ENCODE measurements at regions not wholly inside any gene's neighbourhood (a gene's known extent, or its start where the extent isn't known, plus 50 kb on each side); places are given as distances from the start of the nearest gene placed in this dataset.

DNA sequence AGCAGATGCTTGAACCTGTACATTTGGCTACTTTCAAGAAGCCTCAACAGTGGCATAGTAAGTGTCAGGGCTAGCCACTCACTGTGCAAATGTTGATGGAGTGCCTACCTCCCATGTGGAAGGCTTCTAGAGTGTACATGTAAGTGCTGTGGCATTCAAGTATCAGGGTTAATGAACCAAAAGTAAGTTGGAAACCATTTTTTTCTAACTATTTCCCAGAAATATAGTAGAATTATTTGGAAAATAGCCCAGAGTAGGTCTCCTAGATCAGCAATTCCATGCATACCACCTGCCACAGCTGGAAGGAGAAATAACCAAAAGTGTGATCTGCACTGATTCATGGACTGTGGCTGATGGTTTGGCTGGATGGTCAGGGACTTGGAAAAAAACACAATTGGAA lies 53.3 kb downstream of the FOXD1 start:
- no peak for DNase-seq (ENCODE audit: low read depth in 3 of 3, low spot score in 1 of 3)

DNA sequence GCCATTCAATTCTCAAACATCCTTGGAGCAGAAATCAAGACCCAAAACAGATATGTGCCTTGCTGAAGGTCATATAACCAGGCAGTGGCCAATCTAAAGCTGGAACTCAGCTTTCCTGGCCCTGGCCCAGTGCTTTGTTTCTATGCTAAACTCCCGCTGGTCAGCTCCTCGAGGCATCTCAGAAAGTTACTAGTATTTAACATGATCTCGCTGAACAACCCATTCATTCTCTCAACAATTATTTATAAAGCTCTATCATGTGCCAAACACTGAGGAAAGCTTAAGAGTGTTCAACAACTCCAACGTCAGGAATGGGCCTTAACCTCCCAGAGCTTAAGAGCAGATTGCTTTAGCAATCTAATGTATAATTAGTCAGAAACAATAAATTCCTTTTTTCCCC lies 54.0 kb downstream of the FOXD1 start:
- no peak for DNase-seq (ENCODE audit: low read depth in 3 of 3, low spot score in 1 of 3)

GRCh38 chr5:73393611-73394489 lies 54.7 kb downstream of the FOXD1 start:
- no peak for DNase-seq (ENCODE audit: low read depth in 3 of 3, low spot score in 1 of 3)

DNA sequence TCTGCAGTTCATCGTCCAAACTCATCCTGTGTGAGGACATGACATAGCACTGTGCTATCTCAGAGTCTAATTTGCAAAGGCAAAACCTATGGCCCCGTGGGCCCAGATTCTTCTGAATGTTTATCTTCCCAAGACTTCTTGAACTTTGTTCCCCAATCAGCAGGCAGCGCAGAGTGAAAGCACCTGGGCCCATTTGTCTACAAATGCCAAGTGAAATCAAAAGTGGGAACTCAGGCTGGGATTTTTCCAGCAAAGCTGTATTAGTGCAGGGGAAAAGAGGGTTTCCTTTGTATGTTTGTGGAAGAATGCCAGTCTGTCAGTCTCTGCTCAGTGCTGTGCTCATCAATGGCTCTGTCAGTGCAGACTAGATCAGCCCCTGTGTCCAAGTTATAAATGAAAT lies 55.8 kb downstream of the FOXD1 start:
- DNase-seq (ENCODE audit: low read depth in 3 of 3, low spot score in 1 of 3), result no peak

- no peak for DNase-seq (ENCODE audit: low read depth in 3 of 3, low spot score in 1 of 3)
Measured at GRCh38 chr5:73391441-73391881, 57.1 kb downstream of the FOXD1 start.

- no peak for DNase-seq (ENCODE audit: low read depth in 3 of 3, low spot score in 1 of 3)
Measured at GRCh38 chr5:73390972-73391371, 57.6 kb downstream of the FOXD1 start.

GRCh38 chr5:73388740-73389139 lies 59.8 kb downstream of the FOXD1 start:
- no peak for DNase-seq (ENCODE audit: low read depth in 3 of 3, low spot score in 1 of 3)

DNA sequence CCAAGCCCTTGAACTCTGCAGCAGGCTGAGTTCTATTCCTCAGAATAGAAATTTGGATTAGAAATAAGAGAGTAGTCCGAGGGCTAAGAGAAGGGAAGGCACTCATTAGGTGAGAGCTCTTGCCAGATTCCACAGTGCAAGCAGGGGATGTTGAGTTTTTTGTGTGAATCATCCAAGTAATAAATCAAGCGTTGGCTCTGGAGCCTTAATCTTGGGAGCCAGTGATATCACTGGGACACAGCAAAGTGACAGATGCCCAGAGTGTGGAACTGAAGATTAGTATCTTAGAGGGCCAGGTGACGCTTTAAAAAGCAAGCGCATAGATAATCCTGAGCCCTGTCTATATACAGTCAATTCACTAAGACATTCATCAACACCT lies 60.3 kb downstream of the FOXD1 start:
- DNase-seq (ENCODE audit: low read depth in 3 of 3, low spot score in 1 of 3), result no peak

DNA sequence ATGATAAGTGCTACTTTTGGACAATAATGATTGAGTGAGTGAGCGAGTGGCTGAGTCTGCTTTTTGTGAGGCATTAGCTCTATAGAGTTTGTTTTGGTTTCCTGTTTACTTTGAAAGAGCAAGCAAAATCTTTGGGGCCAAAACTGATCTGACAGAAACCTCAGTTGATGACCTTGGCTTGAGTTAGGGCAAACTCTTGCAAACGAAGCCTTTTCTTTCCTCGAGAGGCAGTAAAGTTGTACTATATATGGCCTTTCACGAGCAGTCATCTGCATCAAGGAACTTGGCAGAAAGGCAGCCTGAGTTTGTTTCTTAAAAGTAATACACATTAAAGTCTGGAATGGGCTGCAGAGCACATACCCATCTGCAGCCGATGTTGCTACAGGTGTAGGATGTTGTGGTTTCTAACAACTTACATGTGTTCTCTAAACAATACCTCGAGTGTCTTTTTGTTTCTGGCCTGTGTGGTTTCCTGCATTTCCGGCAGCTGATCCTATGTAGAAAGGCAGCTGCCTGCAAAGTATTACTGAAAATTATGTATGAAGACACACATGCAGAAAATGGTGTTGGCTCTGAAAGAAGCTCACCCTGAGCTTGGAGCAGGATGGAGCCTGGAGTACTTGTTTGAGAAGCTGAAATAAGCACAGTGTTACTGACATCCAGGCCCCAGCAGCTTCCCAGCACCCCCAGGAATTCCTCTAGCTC lies 60.8 kb downstream of the FOXD1 start:
- DNase-seq (ENCODE audit: low read depth in 3 of 3, low spot score in 1 of 3), result peak in 2 of 3 donors; percentile 7 to 28

GRCh38 chr5:73387149-73387591 lies 61.4 kb downstream of the FOXD1 start:
- DNase-seq (ENCODE audit: low read depth in 3 of 3, low spot score in 1 of 3), result no peak

- no peak for DNase-seq (ENCODE audit: low read depth in 3 of 3, low spot score in 1 of 3)
Measured at GRCh38 chr5:73384861-73385260, 63.7 kb downstream of the FOXD1 start.

GRCh38 chr5:73382401-73382740 lies 66.2 kb downstream of the FOXD1 start:
- DNase-seq (ENCODE audit: low read depth in 3 of 3, low spot score in 1 of 3), result no peak

GRCh38 chr5:73381590-73382400 lies 66.8 kb downstream of the FOXD1 start:
- DNase-seq (ENCODE audit: low read depth in 3 of 3, low spot score in 1 of 3), result no peak

- DNase-seq (ENCODE audit: low read depth in 3 of 3, low spot score in 1 of 3), result no peak
Measured at GRCh38 chr5:73380710-73381589, 67.6 kb downstream of the FOXD1 start.

GRCh38 chr5:73380041-73380440 lies 68.5 kb downstream of the FOXD1 start:
- DNase-seq (ENCODE audit: low read depth in 3 of 3, low spot score in 1 of 3), result no peak

- no peak for DNase-seq (ENCODE audit: low read depth in 3 of 3, low spot score in 1 of 3)
Measured at GRCh38 chr5:73379435-73379834, 69.1 kb downstream of the FOXD1 start.

DNA sequence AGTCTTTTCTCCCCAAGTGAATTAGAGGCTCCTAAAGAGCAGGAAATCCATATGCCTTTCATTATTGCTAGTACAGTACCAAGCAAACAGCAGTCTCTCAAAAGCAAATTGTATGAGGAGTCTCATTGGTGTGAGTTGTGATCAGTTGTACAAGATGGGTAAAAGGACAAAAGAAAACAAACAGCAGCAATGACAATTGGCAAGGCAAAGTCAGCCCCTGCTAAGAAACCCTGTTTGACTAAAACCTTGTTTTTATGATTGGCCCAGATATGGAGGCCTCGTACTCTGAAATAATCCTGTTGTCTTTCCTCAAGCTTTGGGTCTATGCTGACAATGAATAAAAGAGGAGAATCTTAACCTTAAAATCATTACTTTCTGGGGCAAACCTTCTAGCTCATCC lies 69.8 kb downstream of the FOXD1 start:
- no peak for DNase-seq (ENCODE audit: low read depth in 3 of 3, low spot score in 1 of 3)

DNA sequence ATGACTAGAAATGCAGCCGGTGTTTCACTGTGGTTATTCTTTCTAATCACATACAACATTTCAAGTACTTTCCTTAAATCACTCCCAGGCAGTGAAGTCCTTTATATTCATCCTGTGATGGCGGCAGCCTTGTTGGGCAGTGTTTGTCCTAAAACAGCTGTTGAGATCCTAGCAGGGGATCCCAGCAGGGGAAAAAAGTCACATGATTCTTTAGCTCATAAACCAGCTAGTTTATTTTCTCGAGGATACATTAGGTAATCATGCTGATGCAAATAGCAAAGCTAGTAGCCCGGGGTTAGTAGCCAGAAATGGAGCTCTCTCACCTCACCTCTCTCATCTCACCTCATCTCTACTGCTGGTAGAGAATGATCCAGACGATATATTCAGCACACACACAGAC lies 70.5 kb downstream of the FOXD1 start:
- DNase-seq (ENCODE audit: low read depth in 3 of 3, low spot score in 1 of 3), result no peak

- no peak for DNase-seq (ENCODE audit: low read depth in 3 of 3, low spot score in 1 of 3)
Measured at GRCh38 chr5:73376618-73377170, 71.9 kb downstream of the FOXD1 start.

DNA sequence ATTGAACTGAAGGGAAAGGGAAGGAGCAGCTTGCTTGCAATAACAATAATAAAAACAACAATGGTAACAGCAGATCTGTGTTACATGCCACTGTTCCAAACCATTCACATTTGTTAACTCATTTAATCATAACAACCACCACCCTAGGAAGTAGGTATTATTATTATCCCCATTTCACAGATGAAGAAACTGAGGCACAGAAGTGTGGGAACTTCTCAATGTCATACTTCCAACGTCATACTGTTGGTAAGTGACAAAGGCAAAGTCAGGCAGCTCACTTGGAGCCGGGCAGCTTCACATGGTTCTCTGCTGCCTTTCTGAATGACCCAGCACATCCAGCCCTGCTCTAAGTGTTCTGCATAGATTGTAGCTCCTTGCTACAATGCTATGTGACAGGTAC lies 72.6 kb downstream of the FOXD1 start:
- no peak for DNase-seq (ENCODE audit: low read depth in 3 of 3, low spot score in 1 of 3)

DNA sequence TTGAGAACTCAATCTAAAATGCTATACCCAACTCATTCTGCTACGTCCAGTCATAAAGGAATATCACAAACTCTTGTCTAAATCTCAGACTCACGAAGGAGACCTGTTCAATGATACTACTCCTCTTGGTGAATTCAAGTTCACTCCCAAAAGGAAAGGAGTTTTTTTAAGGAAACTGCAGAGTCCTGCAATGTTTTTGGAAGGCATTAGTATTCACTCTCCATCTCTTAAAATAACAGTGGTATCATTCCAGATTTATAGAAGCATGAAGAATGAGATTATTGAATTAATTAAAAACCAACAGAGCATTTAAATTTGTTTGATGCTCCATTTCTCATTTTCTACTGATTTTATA lies 73.4 kb downstream of the FOXD1 start:
- no peak for DNase-seq (ENCODE audit: low read depth in 3 of 3, low spot score in 1 of 3)

Data from stimulated activated CD4-positive, alpha-beta T cell treated with anti-CD3 and anti-CD28 coated beads, TNF-alpha, amount 100 ng/mL, for 1 hour (primary cell).